Loucy (cell line): ENCODE measurements at regions not wholly inside any gene's neighbourhood (a gene's known extent, or its start where the extent isn't known, plus 50 kb on each side); places are given as distances from the start of the nearest gene placed in this dataset.

Experiments used
- H2AFZ ChIP-seq: fragments of 200-600 bp; sonication (generic); 2 replicates; pipeline ENCODE4 v1.6.0; 2016; ENCODE audit warnings: antibody characterized with exemption, mild to moderate bottlenecking, low read length, moderate library complexity
- H3F3A ChIP-seq: fragments of 200-600 bp; 2 replicates; pipeline ENCODE4 v1.6.0; 2016; ENCODE audit warnings: antibody characterized with exemption, low read depth, mild to moderate bottlenecking
- H3K27me3 ChIP-seq: fragments of 200-600 bp; sonication (generic); 2 replicates; pipeline ENCODE4 v1.6.1; 2014; ENCODE audit warnings: low read length, mild to moderate bottlenecking; ENCODE audit not compliant: insufficient read depth, poor library complexity, severe bottlenecking
- H3K36me3 ChIP-seq: fragments of 200-600 bp; sonication (generic); 2 replicates; pipeline ENCODE4 v1.6.1; 2016; ENCODE audit warnings: low read length; ENCODE audit not compliant: insufficient read depth
- H3K4me1 ChIP-seq: fragments of 200-600 bp; sonication (generic); 2 replicates; pipeline ENCODE4 v1.5.1; 2014; ENCODE audit warnings: low read length, mild to moderate bottlenecking; ENCODE audit not compliant: insufficient read depth, poor library complexity, severe bottlenecking
- H3K4me2 ChIP-seq: fragments of 200-600 bp; sonication (generic); 2 replicates; pipeline ENCODE4 v1.6.0; 2014; ENCODE audit warnings: antibody characterized with exemption, low read length, low read depth, mild to moderate bottlenecking; ENCODE audit not compliant: poor library complexity, severe bottlenecking
- H3K4me3 ChIP-seq: fragments of 200-600 bp; sonication (generic); 2 replicates; pipeline ENCODE4 v1.5.1; 2014; ENCODE audit warnings: low read length, mild to moderate bottlenecking, mixed read lengths; ENCODE audit not compliant: poor library complexity, severe bottlenecking
- H3K79me2 ChIP-seq: fragments of 200-600 bp; sonication (generic); 2 replicates; pipeline ENCODE4 v1.6.1; 2014; ENCODE audit warnings: low read length; ENCODE audit not compliant: insufficient read depth
- H3K9ac ChIP-seq: fragments of 200-600 bp; sonication (generic); 2 replicates; pipeline ENCODE4 v1.6.0; 2014; ENCODE audit warnings: mild to moderate bottlenecking, low read depth, low read length, moderate library complexity; ENCODE audit not compliant: poor library complexity, severe bottlenecking
- H3K9me2 ChIP-seq: fragments of 200-600 bp; sonication (generic); replicated peaks from 2 replicates; pipeline ENCODE4 v1.6.1; 2016; ENCODE audit warnings: low read depth, low read length, mixed read lengths
- H3K9me3 ChIP-seq: fragments of 200-600 bp; sonication (generic); 2 replicates; pipeline ENCODE4 v1.6.1; 2014; ENCODE audit warnings: mild to moderate bottlenecking, antibody characterized with exemption, low read length, low read depth; ENCODE audit not compliant: insufficient read depth
- H4K20me1 ChIP-seq: fragments of 200-600 bp; sonication (generic); 2 replicates; pipeline ENCODE4 v1.6.0; 2014; ENCODE audit warnings: antibody characterized with exemption, low read length, mild to moderate bottlenecking; ENCODE audit not compliant: insufficient read depth, poor library complexity, severe bottlenecking
- EZH2phosphoT487 ChIP-seq: fragments of 200-600 bp; IDR thresholded peaks from 2 replicates; pipeline ENCODE4 v1.6.1; 2018; ENCODE audit warnings: antibody characterized with exemption, mild to moderate bottlenecking, moderate library complexity, borderline replicate concordance
- TF ChIP-seq, protein P1 (sequence below): fragments of 200-600 bp; sonication (generic); conservative IDR thresholded peaks from 2 replicates; pipeline ENCODE4 v1.5.1; 2014; ENCODE audit warnings: mild to moderate bottlenecking, antibody characterized with exemption, low read length

DNA sequence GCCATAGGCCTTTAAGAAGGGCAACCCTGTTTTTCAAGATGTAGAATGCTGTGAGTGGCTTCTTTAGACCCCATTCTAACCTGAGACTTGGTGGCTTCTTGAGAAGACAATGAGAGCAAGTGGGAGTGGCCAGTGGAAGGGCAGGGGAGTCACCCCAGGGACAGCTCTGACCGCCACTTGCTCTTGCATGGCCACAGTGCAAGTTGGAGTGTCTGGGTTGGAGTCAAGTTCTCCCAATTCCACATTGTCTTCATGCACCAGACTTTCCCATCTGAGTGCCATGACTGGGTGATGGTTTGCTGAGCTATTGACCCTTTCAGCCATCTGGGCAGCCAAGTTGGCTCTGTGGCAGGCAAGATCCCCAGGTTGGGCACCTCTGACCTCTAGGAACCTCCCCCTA is 148.0 kb upstream of the SKOR2 start:
- TF ChIP-seq EZH2phosphoT487, result no peak
- H3K4me1 ChIP-seq, result no peaks in the 10 kb centered on the region

DNA sequence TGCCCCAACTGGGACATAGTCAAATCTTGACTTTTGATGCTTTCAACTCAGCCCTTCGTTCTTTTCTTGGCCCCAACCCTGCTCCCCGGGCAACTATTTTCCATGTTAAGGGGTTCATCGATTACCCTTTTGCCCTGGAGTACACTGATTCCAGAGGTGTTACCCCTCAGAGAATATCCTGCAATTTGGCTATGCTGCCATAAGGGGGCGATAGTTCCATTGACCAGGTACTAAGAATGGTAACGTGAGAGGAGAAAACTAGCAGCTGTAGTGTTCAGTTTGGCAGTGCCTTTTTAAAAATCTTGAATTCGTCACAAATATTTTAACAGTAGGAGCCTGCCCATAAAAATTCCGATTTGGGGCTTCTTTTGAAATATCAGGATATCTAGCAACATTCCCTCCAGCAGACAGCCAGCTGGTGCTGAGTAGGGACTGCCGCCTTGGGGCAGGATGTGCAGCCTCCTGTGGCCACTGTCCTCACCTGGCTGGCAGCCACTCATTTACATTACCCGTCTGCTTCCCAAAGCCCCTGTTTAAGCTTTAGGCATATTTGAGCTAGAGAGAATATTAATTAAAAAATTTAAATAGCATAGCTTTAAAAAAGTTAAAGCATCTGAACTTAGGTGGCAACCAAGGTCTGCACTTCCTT is 146.3 kb upstream of the SKOR2 start:
- Histone ChIP-seq H3K9me2 (no peaks in the 10 kb centered on the region), H2AFZ (no peak overlapping the region), H3K79me2 (no peaks in the 10 kb centered on the region), H3F3A (no peaks in the 10 kb centered on the region), H3K4me1 (no peaks in the 10 kb centered on the region), H4K20me1 (no peaks in the 10 kb centered on the region), H3K36me3 (no peaks in the 10 kb centered on the region), H3K27me3 (no peaks in the 10 kb centered on the region), H3K9ac (no peak overlapping the region), H3K9me3 (peaks cover 13% of the 10 kb centered on the region; the same call in 1 of the 2 replicates), H3K4me2 (no peak overlapping the region), H3K4me3 (no peak overlapping the region)
- no peak for TF ChIP-seq EZH2phosphoT487
- TF ChIP-seq, protein P1, sequence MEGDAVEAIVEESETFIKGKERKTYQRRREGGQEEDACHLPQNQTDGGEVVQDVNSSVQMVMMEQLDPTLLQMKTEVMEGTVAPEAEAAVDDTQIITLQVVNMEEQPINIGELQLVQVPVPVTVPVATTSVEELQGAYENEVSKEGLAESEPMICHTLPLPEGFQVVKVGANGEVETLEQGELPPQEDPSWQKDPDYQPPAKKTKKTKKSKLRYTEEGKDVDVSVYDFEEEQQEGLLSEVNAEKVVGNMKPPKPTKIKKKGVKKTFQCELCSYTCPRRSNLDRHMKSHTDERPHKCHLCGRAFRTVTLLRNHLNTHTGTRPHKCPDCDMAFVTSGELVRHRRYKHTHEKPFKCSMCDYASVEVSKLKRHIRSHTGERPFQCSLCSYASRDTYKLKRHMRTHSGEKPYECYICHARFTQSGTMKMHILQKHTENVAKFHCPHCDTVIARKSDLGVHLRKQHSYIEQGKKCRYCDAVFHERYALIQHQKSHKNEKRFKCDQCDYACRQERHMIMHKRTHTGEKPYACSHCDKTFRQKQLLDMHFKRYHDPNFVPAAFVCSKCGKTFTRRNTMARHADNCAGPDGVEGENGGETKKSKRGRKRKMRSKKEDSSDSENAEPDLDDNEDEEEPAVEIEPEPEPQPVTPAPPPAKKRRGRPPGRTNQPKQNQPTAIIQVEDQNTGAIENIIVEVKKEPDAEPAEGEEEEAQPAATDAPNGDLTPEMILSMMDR, result peak; percentile 58

More for the DNA sequence above, 148.0 kb upstream of the SKOR2 start:
- Histone ChIP-seq H4K20me1 (no peaks in the 10 kb centered on the region), H3K27me3 (no peaks in the 10 kb centered on the region), H3F3A (no peaks in the 10 kb centered on the region), H3K9ac (no peak overlapping the region), H3K9me2 (no peaks in the 10 kb centered on the region), H3K79me2 (no peaks in the 10 kb centered on the region), H2AFZ (no peak overlapping the region), H3K4me2 (no peak overlapping the region), H3K9me3 (peaks cover 13% of the 10 kb centered on the region; the same call in 1 of the 2 replicates), H3K4me3 (no peak overlapping the region), H3K36me3 (no peaks in the 10 kb centered on the region)

DNA sequence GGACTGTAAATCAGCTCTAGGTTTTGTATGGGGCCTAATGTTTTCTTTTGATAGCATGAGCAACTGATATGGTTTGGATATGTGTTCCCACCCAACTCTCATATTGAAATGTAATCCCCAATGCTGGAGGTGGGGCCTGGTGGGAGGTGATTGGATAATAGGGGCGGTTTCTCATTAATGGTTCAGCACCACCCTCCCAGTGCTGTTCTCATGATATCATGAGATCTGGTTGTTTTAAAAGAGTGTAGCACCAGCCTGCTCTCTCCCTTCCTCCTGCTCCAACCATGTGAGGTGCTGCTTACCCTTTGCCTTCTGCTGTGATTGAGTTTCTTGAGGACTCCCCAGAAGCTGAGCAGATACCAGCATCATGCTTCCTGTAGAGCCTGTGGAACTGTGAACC is 140.2 kb upstream of the SKOR2 start:
- Histone ChIP-seq H3K9me2 (no peaks in the 10 kb centered on the region), H3K36me3 (no peaks in the 10 kb centered on the region)

More for the DNA sequence above, 140.2 kb upstream of the SKOR2 start:
- Histone ChIP-seq H3K79me2 (no peaks in the 10 kb centered on the region), H3K9ac (no peak overlapping the region), H3K4me1 (no peaks in the 10 kb centered on the region), H2AFZ (no peak overlapping the region), H3K27me3 (no peaks in the 10 kb centered on the region), H4K20me1 (no peaks in the 10 kb centered on the region), H3K4me3 (no peak overlapping the region), H3F3A (no peaks in the 10 kb centered on the region), H3K4me2 (no peak overlapping the region), H3K9me3 (no peaks in the 10 kb centered on the region)
- no peak for TF ChIP-seq EZH2phosphoT487
- TF ChIP-seq, protein P1, result no peak
